Psoas muscle (tissue), 7 donors: ENCODE measurements at regions not wholly inside any gene's neighbourhood (a gene's known extent, or its start where the extent isn't known, plus 50 kb on each side); places are given as distances from the start of the nearest gene placed in this dataset.

Experiments
- ATAC-seq, 4 donors: fragments of 200-7000 bp; cut with Tn5 transposase; one replicate each; pipeline ENCODE4 v1.9.1; 2020; ENCODE audit warnings: moderate library complexity in 3 of 4, mild to moderate bottlenecking in 2 of 4
- DNase-seq, 2 donors: peaks; one replicate each; pipeline ENCODE4 v3.0.0-alpha.2; 2020
- H3K27ac ChIP-seq: fragments of 200-600 bp; one replicate; pipeline ENCODE4 v1.8.0; 2022
- H3K27me3 ChIP-seq, 3 donors: fragments of 200-600 bp in 1 of 3; one replicate each; pipeline versions ENCODE4 v1.6.1 to v1.8.0; 2013 to 2022; ENCODE audit warnings: low read length in 2 of 3, mild to moderate bottlenecking in 2 of 3, moderate library complexity in 1 of 3; ENCODE audit not compliant: insufficient read depth in 3 of 3
- H3K36me3 ChIP-seq, 2 donors: fragments of 200-600 bp in 1 of 2; one replicate each; pipeline versions ENCODE4 v1.6.1 to v1.8.0; 2013 to 2022; ENCODE audit warnings: low read depth in 1 of 2, mild to moderate bottlenecking in 1 of 2, moderate library complexity in 1 of 2; ENCODE audit not compliant: insufficient read depth in 1 of 2
- H3K4me1 ChIP-seq: fragments of 200-600 bp; one replicate; pipeline ENCODE4 v1.8.0; 2022
- H3K4me3 ChIP-seq: fragments of 200-600 bp; one replicate; pipeline ENCODE4 v1.8.0; 2022; ENCODE audit warnings: mild to moderate bottlenecking
- H3K9me3 ChIP-seq: fragments of 200-600 bp; one replicate; pipeline ENCODE4 v1.8.0; 2022
- CTCF ChIP-seq: fragments of 200-600 bp; IDR thresholded peaks from one replicate; pipeline ENCODE4 v1.8.0; 2022; ENCODE audit warnings: antibody characterized with exemption
- WGBS, 3 donors: extraction: QIAGEN DNeasy Blood & Tissue Kit; methylation state at CpG; one replicate each; pipeline versions ENCODE4 v1.1.6 to v1.1.7; 2013; 5-methylcytosine and 5-hydroxymethylcytosine counted together
- intact Hi-C, 2 donors: fragments of 100-400 bp; cut with DNase I; formaldehyde crosslinking; loops; one replicate each; pipeline versions ENCODE4 v1.11.0 to v1.14.2; 2022
- donor health status: healthy with polysubstance abuse.
- donor health status: DM: no; HTN: no; CAD: no; lungs with moderate emphysema.
- donor health status: Bipolar disorder and iron deficiency.
- donor health status: healthy.
- donor health status: DM: yes; HTN: yes; CAD: no.
- donor health status: DM: no; HTN: no; CAD: no.
- donor health status: DM: yes; HTN: yes; CAD: no.

- WGBS, 3 donors: 90 to 96% (median 93%) methylated on average over 3 of the region's 3 CpGs
- Histone ChIP-seq H3K9me3 (no peaks in the 10 kb centered on the region), H3K27me3 (no peaks in the 10 kb centered on the region), H3K36me3 (no peaks in the 10 kb centered on the region), H3K4me3 (no peak overlapping the region), H3K27ac (no peak overlapping the region), H3K4me1 (no peaks in the 10 kb centered on the region)
- intact Hi-C loops: no loop called here
- ATAC-seq (no peak), DNase-seq (no peak)
- no peak for TF ChIP-seq CTCF
Measured at GRCh38 chr3:3264796-3265195, 85.3 kb upstream of the CRBN start.

- DNase-seq: no peak
- TF ChIP-seq CTCF: no peak
Measured at GRCh38 chr3:3260870-3261269, 81.4 kb upstream of the CRBN start.

GRCh38 chr3:3259181-3259580, 79.7 kb upstream of the CRBN start:
- ATAC-seq (no peak), DNase-seq (no peak)
- Histone ChIP-seq H3K9me3 (no peaks in the 10 kb centered on the region), H3K4me3 (no peak overlapping the region), H3K27me3 (no peaks in the 10 kb centered on the region), H3K36me3 (no peaks in the 10 kb centered on the region), H3K27ac (no peak overlapping the region), H3K4me1 (no peaks in the 10 kb centered on the region)
- intact Hi-C loops: no loop called here
- TF ChIP-seq CTCF: no peak
- 87 to 93% (median 89%) methylated on average over 3 of the region's 3 CpGs for WGBS, 3 donors

More at GRCh38 chr3:3260870-3261269, 81.4 kb upstream of the CRBN start:
- Histone ChIP-seq H3K36me3 (no peaks in the 10 kb centered on the region), H3K4me3 (no peak overlapping the region), H3K27me3 (no peaks in the 10 kb centered on the region), H3K4me1 (no peaks in the 10 kb centered on the region), H3K27ac (no peak overlapping the region), H3K9me3 (no peaks in the 10 kb centered on the region)
- no peak for ATAC-seq
- intact Hi-C loops: no loop called here

- no peak for ATAC-seq
- Histone ChIP-seq H3K27ac (no peak overlapping the region), H3K27me3 (no peaks in the 10 kb centered on the region), H3K9me3 (no peaks in the 10 kb centered on the region), H3K4me1 (no peaks in the 10 kb centered on the region), H3K4me3 (no peak overlapping the region), H3K36me3 (no peaks in the 10 kb centered on the region)
- WGBS, 3 donors: 90 to 92% (median 91%) methylated on average over 3 of the region's 3 CpGs
- DNase-seq: no peak
- TF ChIP-seq CTCF: no peak
- intact Hi-C loops: no loop called here
Measured at GRCh38 chr3:3258281-3258680, 78.8 kb upstream of the CRBN start.

- Histone ChIP-seq H3K36me3 (no peaks in the 10 kb centered on the region), H3K27ac (no peak overlapping the region), H3K9me3 (no peaks in the 10 kb centered on the region), H3K4me1 (no peaks in the 10 kb centered on the region), H3K27me3 (no peaks in the 10 kb centered on the region), H3K4me3 (no peak overlapping the region)
- TF ChIP-seq CTCF: no peak
- DNase-seq (no peak), ATAC-seq (no peak)
- intact Hi-C loops: no loop called here
- WGBS, 3 donors: 93% methylated on average over 4 of the region's 4 CpGs
Measured at GRCh38 chr3:3241596-3241995, 62.1 kb upstream of the CRBN start.
